NCI-H1436 (cell line): ENCODE measurements at regions not wholly inside any gene's neighbourhood (a gene's known extent, or its start where the extent isn't known, plus 50 kb on each side); places are given as distances from the start of the nearest gene placed in this dataset.

ENCODE experiments used
- DNase-seq: peaks from one replicate; lab custom pipeline; 2025; lab: John Stamatoyannopoulos, UW

GRCh38 chr13:112194167-112194530 is 127.2 kb downstream of the SOX1 start:
- no peak for DNase-seq

- DNase-seq = no peak
Measured at GRCh38 chr13:112194579-112194978, 127.6 kb downstream of the SOX1 start.

- no peak for DNase-seq
Measured at GRCh38 chr13:112198396-112199010, 131.6 kb downstream of the SOX1 start.

- no peak for DNase-seq
Measured at GRCh38 chr13:112200200-112200599, 133.3 kb downstream of the SOX1 start.

GRCh38 chr13:112202266-112202665 is 135.3 kb downstream of the SOX1 start:
- no peak for DNase-seq

- no peak for DNase-seq
Measured at GRCh38 chr13:112202966-112203365, 136.0 kb downstream of the SOX1 start.

- DNase-seq = no peak
Measured at GRCh38 chr13:112203614-112204013, 136.7 kb downstream of the SOX1 start.

GRCh38 chr13:112204346-112205327 is 137.7 kb downstream of the SOX1 start:
- DNase-seq = no peak

- no peak for DNase-seq
Measured at GRCh38 chr13:112205990-112206389, 139.0 kb downstream of the SOX1 start.

GRCh38 chr13:112207129-112207528 is 140.2 kb downstream of the SOX1 start:
- DNase-seq = no peak

GRCh38 chr13:112208656-112209055 is 141.7 kb downstream of the SOX1 start:
- DNase-seq = no peak

- DNase-seq = no peak
Measured at GRCh38 chr13:112209266-112209665, 142.3 kb downstream of the SOX1 start.

GRCh38 chr13:112209711-112210110 is 142.8 kb downstream of the SOX1 start:
- no peak for DNase-seq

GRCh38 chr13:112210371-112210770 is 143.4 kb downstream of the SOX1 start:
- DNase-seq = no peak

GRCh38 chr13:112212533-112212932 is 145.6 kb downstream of the SOX1 start:
- DNase-seq = no peak

- DNase-seq = peak; percentile 20
Measured at GRCh38 chr13:112213467-112214255, 146.7 kb downstream of the SOX1 start.

GRCh38 chr13:112215871-112216270 is 148.9 kb downstream of the SOX1 start:
- no peak for DNase-seq

- no peak for DNase-seq
Measured at GRCh38 chr13:112217431-112217830, 150.5 kb downstream of the SOX1 start.

- no peak for DNase-seq
Measured at GRCh38 chr13:112218416-112218815, 151.5 kb downstream of the SOX1 start.

- no peak for DNase-seq
Measured at GRCh38 chr13:112219740-112220139, 152.8 kb downstream of the SOX1 start.

GRCh38 chr13:112220296-112220875 is 153.4 kb downstream of the SOX1 start:
- DNase-seq = no peak

- DNase-seq = no peak
Measured at GRCh38 chr13:112220925-112221324, 154.0 kb downstream of the SOX1 start.
